Esophagus squamous epithelium (tissue), 4 donors: ENCODE measurements at regions not wholly inside any gene's neighbourhood (a gene's known extent, or its start where the extent isn't known, plus 50 kb on each side); places are given as distances from the start of the nearest gene placed in this dataset.

Experiments used
- CTCF ChIP-seq, 6 experiments: fragments of 450-650 bp in 4 of 6; fragments of 200-600 bp in 2 of 6; sonication (generic) in 2 of 6; IDR thresholded peaks; one replicate each; pipeline ENCODE4 v1.5.1; 2016 to 2019; ENCODE audit warnings: antibody characterized with exemption in 6 of 6, mild to moderate bottlenecking in 4 of 6, moderate library complexity in 4 of 6
- POLR2A ChIP-seq, 4 donors: fragments of 450-650 bp; IDR thresholded peaks; one replicate each; pipeline ENCODE4 v1.6.1; 2017; ENCODE audit warnings: antibody characterized with exemption in 4 of 4, mild to moderate bottlenecking in 4 of 4, moderate library complexity in 3 of 4

GRCh38 chr4:162640152-162640551, 476.4 kb upstream of the FSTL5 start:
- TF ChIP-seq POLR2A (IDR thresholded peaks at IDR 0.05) (no peak), CTCF (IDR thresholded peaks at IDR 0.05) (no peak)
